GM19324 (cell line): ENCODE measurements at regions not wholly inside any gene's neighbourhood (a gene's known extent, or its start where the extent isn't known, plus 50 kb on each side); places are given as distances from the start of the nearest gene placed in this dataset.
"Not testable (repeated sequence)": the region's sequence is repeated elsewhere in the genome, so short reads cannot be mapped to it uniquely, and the experiment has no call there.

Experiments used
- ATAC-seq: cut with Tn5 transposase; IDR thresholded peaks from one replicate; pipeline ENCODE4 v1.9.1; 2021; ENCODE audit warnings: mild to moderate bottlenecking, moderate library complexity; ENCODE audit not compliant: unreplicated experiment, low FRiP score

GRCh38 chr7:17552952-17553351 lies 254.5 kb downstream of the AHR start:
- no peak for ATAC-seq

- no peak for ATAC-seq
These were observed 256.0 kb downstream of the AHR start for GRCh38 chr7:17554341-17555015.

- ATAC-seq, result no peak
These were observed 257.9 kb downstream of the AHR start for GRCh38 chr7:17556247-17556956.

- ATAC-seq, result no peak
These were observed 258.8 kb downstream of the AHR start for GRCh38 chr7:17557251-17557671.

- ATAC-seq, result no peak
These were observed 259.7 kb downstream of the AHR start for GRCh38 chr7:17558135-17558534.

- ATAC-seq, result no peak
These were observed 260.3 kb downstream of the AHR start for GRCh38 chr7:17558558-17559332.

- ATAC-seq, result no peak
These were observed 260.9 kb downstream of the AHR start for GRCh38 chr7:17559388-17559787.

- no peak for ATAC-seq
These were observed 262.1 kb downstream of the AHR start for GRCh38 chr7:17560516-17560915.

GRCh38 chr7:17560966-17561365 lies 262.5 kb downstream of the AHR start:
- no peak for ATAC-seq

GRCh38 chr7:17564678-17565212 lies 266.3 kb downstream of the AHR start:
- ATAC-seq, result no peak

- no peak for ATAC-seq
These were observed 281.7 kb downstream of the AHR start for GRCh38 chr7:17580141-17580540.

GRCh38 chr7:17580856-17581255 lies 282.4 kb downstream of the AHR start:
- ATAC-seq, result no peak

- no peak for ATAC-seq
These were observed 282.8 kb downstream of the AHR start for GRCh38 chr7:17581301-17581700.

GRCh38 chr7:17582696-17583095 lies 284.2 kb downstream of the AHR start:
- not testable (repeated sequence) for ATAC-seq

GRCh38 chr7:17583786-17584185 lies 285.3 kb downstream of the AHR start:
- no peak for ATAC-seq

- ATAC-seq, result no peak
These were observed 286.4 kb downstream of the AHR start for GRCh38 chr7:17584822-17585221.

GRCh38 chr7:17586711-17587110 lies 288.3 kb downstream of the AHR start:
- no peak for ATAC-seq

- no peak for ATAC-seq
These were observed 290.3 kb downstream of the AHR start for GRCh38 chr7:17588730-17589129.

- ATAC-seq, result no peak
These were observed 291.2 kb downstream of the AHR start for GRCh38 chr7:17589671-17590070.

GRCh38 chr7:17590221-17590620 lies 291.8 kb downstream of the AHR start:
- no peak for ATAC-seq

- no peak for ATAC-seq
These were observed 295.5 kb downstream of the AHR start for GRCh38 chr7:17593819-17594419.
